HG03039 (cell line): ENCODE measurements at regions not wholly inside any gene's neighbourhood (a gene's known extent, or its start where the extent isn't known, plus 50 kb on each side); places are given as distances from the start of the nearest gene placed in this dataset.
"Not testable (repeated sequence)": the region's sequence is repeated elsewhere in the genome, so short reads cannot be mapped to it uniquely, and the experiment has no call there.

Experiments
- ATAC-seq: cut with Tn5 transposase; IDR thresholded peaks from one replicate; pipeline ENCODE4 v1.9.1; 2021; ENCODE audit warnings: mild to moderate bottlenecking, moderate library complexity; ENCODE audit not compliant: unreplicated experiment

DNA sequence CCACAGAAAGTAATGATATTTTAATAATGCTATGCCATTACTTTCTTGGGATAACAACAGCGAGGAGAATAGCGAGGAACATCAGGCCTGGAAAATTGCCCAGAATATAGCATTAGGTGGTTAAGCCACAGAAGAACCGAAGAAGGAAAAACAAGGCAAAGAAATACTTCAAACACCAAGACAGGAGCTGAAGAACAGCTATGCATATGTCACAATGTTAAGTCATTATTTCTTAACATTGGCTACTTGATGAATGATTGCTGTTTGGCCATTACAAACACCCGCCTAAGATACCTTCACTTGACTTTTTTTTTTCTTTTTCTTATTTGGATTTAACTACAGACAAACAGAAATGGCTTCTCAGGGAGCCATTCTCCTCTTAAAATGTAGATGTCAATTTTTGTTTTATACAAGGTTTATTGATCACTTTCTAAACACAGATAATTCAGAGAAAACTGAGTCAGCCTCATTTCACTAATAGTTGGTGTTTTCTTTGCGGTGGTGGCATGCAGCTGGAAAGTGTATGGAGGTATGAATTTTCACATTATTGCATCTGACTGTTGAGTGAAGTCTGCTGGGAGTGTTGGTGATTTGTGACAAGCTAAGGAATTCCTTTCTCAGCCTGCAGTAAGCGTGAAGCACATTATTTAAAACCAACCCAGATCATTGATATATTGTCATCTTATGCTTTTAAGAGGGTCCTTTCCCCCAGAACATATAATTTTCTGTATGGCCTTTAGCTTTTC lies 705.7 kb upstream of the NR2F2 start:
- no peak for ATAC-seq

DNA sequence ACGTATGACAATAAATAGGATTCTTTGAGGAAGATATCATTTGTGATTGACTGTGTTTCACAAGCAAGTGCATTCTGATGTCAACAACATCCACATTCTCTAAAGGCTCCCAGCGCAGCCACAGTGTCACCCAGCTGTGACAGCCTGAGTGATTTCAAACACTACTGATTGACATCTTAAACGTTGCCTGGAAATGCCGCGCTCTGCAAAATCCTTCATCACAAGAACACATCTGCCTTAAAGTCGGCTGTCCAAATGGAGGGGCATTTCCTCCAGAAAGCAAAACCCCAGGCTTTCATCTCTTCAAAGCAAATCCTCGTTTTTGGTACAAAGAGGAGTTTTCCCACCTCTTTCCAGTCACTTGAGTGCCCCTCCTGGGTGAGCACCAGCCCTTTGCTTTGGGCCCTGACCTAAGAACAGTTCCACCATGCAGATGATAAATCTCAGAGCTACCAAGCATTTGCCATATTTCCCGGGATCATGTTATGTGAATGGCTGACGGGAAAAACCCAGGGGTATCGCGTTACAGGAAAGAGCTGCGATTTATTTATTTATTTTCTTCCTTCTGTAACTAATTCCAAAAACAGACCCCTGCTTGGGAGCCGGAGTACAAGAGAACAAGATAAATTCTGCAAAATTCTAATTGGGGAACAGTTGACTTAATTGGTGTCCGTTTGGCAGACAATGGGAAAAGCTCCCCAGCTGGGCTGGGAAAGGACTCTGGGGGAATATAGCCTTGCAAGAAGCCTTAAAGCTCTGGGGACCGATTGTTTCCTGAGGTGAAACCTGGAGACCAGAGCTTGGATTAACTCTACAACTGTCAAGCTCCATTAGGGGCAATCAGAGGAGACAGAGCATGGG lies 703.8 kb upstream of the NR2F2 start:
- no peak for ATAC-seq

DNA sequence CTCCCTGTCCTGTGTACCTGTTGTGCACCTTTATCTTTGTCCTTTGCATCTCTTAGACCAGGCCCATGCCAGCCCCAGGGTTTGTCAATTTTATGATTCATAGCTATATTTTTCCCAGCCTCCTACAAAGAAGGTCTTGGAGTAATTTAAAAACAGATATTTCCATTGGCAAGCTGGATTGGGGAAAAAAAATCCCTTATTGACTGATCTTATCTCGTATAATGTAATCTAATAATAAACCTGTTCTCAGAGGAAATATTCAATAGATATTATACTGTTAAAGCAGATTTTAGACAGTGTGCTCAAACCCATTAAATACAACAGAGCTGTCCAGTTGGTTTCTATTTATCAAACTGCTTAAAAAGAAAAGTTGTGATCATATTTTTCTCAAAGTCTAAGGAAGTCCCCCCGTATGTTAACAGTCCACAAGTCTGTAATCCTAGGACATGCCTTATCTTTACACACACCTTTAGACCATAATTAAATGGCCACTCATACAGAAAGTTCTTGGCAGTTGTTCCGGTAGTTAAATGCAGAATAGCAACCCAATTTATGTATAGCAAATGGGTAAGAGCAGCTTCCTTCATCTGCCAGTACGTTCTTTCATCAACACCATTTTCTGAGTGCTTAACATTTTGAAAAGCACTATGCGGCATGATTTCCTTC lies 700.9 kb upstream of the NR2F2 start:
- ATAC-seq, result no peak

DNA sequence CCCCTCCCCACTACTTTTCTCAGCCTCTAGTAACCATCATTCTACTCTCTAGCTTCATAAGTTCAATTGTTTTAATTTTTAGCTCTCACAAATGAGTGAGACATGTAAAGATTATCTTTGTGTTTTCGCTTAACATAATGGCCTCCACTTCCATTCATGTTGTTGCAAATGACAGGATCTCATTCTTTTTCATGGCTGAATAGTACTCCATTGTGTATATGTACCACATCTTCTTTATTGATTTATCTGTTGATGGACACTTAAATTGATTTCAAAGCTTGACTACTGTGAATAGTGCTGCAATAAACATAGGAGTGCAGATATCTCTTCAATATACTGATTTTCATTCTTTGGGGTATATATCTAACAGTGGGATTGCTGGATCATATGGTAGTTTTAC lies 699.8 kb upstream of the NR2F2 start:
- no peak for ATAC-seq

DNA sequence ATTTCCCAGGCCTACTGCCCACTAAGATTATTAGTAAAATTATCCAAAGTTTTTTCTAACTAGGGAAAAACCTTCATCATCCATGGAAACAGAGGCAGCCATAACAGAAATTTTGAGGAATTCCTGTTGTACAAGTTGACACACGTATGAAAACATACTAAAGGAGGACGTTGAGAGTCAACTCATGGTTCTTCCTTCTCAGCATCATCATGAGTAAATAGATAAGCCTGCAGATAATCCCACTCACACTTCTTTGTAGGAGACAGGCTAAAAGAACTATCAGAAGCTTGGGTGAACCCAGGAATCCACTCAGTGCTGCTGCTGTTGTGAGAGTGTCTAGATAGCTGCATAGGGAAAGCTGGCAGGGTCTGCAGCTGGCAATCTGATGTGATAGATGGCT lies 694.8 kb upstream of the NR2F2 start:
- no peak for ATAC-seq

DNA sequence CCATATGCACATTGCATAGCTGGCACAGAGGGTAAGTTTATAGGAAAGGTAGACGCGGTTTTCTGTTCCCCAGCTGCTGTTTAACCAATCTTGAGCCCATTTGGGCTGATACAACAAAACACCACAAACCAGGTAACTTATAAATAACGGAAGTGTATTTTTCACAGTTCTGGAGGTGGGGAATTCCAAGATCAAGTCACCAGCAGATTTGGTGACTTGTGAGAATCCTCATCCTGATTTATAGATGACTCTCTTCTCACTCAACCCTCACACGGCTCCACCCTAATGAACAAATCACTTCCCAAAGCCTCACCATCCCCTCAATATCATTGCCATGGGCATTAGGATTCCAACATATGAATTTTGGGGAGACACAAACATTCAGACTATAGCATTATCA lies 694.4 kb upstream of the NR2F2 start:
- no peak for ATAC-seq

DNA sequence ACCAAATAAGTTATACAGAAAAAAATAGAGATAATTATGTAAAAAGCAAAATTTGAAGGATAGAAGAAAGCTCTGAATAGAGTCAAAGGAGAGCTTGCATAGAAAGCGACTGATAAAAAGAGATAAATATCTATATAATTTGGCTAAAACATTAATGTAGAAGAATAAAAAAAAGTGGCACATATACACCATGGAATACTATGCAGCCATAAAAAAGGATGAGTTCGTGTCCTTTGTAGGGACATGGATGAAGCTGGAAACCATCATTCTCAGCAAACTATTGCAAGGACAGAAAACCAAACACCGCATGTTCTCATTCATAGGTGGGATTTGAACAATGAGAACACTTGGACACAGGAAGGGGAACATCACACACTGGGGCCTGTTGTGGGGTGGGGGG lies 693.3 kb upstream of the NR2F2 start:
- ATAC-seq, result not testable (repeated sequence)

DNA sequence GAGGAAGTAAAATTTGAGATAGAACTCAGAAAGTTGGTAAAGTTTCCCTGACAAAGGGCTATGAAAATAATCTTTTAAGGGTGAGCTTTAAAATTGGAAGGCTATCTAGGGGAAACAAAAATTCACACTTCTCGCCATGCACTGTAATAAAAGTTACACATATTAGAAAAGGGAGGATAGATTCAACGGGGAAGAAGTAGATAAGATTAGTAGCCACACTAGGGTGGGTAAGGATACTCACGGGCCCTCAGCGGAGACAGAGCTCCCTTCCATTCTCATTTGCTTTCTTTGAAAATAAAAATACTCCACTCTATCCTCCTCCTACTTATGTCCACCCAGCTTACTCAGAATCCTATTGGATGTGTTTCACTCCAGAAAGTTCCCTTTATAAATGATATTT lies 691.3 kb upstream of the NR2F2 start:
- ATAC-seq, result no peak

DNA sequence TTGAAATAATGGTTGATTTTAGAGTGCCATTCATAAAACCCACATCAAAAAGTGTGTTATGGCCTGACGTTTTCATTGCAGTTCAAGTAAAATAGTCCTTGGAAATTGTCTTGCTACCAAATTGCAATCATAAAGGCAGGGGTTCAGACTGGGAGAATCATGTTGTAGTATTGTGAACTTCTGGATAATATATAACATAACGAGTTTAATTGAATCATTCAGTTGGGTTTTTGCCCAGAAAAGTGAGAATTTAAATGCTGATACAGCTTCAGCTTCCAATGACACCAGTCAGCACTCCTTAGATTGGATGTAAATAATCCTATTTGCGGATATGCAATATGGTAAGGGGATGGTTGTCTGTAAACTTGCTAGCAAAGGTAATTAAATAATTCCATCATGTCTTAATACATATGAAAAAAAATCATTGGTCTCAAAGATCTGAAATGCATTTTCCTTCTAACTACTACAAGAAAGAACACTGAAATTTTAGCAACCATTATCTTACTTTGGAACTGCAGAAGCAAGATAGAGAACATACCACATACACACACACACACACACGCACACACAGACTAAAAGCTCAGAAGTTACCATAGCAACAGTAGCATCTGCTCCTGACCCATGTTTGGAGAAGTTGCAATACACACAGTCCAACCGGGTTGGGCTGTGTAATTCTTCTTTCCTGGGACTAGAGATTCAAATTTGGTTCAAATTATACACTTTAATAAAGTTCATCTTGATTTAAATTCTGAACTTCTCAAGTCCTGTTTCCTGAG lies 686.2 kb upstream of the NR2F2 start:
- no peak for ATAC-seq

DNA sequence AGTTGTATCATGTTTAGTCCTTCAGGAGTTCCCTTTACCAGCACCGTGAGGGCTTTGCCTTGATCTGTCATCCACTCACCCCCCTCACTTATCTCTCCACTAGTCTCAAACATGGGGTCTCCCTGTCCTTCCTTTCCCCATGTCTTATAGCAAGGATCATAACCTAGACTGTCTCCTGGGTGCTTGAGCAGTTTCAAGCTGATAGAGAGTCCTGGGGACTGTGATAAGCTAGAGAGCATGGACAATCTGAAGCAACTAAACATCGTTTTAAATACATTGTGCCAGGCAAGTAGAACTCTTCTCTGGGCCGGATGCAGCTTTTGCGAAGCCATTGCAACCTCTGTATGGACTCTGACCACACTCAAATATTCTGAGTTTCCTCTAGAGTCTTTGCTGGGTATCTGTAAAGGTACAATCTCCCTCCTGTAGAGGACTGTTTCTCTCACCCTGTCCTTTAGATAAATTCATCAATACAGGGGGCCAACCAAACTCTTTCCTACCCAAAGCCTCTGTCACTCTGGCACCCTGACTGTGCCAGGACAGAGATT lies 684.6 kb upstream of the NR2F2 start:
- ATAC-seq, result no peak

DNA sequence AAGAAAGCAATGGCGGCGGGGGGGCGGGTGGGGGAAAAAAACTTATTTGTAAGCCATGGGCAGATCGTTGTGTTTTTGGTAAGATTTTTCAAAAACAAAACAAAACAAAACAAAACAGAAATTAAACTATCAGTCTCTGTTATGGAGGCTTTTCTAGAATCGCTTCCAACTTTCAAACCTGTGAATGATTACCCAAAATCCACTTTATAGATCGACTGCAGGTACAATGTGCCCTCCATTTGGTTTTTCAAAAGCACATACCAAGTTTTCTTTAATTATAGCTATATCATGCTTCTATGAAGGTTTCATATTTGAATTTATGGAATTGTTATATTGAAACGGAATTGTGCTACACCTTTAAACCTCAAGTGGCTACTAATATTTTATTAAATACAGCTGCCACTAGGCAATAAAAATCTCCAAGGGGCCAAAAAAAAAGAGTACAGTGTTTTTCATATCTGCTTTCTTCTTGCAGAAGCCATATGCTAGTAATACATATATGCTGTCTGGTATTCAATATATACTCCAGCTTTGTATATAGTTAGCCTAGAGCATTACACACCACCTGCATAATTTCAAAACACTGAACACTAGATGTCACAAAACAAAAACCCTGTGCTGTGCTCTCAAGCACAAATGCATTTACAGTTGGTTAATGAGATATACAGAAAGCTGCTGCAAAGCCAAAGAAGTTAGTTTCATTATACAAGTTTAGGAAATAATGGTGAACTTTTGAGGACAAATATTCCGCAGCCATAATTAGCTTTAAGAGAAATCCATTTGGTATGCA lies 683.8 kb upstream of the NR2F2 start:
- no peak for ATAC-seq

DNA sequence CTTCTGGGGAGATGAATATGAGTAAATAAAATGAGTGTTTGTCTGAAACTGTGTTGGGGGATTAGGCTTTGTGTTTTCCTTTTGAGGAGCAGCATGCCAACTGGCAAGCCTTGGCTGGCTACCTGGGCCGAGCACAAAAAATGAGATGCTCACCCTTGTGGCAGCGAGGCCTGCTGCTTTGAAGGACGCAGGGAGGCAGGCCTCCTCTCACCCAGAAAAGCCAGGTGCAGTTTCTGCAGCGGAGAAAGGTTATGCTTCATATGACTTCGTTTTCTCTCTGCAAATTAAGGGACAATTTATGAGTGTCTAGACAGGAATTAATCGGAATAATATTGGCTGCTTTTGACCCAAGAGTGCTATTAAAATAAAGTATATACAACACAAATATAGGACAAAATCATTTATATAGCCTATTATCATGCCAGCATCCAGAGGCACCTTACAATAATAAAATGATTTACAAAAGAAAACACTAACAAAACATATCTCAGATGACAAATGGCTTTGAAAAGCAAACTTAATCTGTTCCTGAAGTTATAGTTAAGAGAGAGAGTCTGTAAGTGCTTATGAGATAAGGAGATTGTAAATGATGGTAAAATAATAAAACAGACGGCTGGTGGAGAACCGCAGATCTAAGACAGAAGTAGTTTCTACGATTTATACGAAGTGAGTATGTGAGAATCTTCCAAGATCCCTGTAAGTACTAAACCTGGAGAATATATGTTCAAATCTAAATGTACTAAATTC lies 682.8 kb upstream of the NR2F2 start:
- ATAC-seq, result no peak

DNA sequence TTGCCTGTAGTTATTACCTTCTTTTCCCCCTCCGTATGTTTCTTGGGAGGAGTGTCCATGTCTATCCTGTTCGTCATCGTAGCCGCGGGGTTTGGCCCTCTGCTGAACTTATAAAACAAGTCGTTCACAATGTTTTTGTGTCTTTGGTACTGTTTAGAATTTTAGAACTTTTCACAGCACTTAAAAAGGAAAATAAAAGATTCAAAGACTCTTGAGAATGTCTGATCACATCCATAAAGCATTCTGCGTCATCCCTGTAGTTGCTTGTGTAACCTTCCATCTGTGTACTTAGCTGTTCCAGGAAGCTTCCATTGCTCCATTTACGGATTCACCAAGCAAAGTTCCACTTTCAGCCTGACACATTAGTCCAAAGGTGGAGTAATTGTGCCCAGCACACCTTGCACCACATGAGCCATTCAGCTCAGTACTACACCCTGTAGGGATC lies 677.1 kb upstream of the NR2F2 start:
- no peak for ATAC-seq

DNA sequence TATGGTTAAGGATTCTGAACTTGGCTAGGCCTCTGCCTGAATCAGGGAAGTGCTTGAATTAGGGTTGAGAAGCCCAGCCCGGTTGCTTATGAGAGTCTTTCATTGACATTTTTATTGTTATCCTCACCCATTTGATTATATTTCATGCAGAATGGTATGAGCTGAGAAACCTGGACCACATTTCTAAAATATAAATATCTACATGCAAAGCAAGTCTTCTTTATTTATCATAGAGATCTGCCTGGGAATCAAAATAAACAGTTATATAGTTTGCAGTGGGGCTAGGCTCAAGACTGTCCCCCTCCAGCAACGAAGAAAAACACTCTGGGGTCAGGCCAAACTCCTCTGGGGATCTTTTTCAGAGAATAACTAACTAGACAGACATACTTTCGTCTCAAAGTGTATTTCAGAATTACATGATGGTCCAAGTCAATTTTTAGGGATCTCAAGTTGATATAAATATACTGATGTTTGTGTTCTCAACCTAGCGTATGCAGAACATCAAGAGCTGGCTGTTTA lies 675.4 kb upstream of the NR2F2 start:
- no peak for ATAC-seq

DNA sequence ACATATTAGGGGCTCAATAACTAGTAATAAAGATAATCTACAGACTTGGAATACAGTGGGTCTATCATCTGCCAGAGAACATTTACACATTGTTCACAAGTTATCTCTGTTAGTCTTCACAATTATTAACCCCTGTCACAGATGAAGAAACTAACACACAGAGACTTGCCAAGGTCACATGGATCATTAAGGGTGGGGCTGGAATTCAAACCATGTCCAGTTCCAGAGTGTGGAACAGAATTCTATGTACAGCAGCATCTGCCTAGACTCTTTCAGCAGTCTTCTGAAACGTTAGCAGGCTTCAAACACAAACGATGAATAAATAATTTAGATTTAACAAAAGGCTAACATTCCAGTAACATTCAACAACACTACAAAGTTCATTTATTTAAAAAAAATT lies 673.9 kb upstream of the NR2F2 start:
- no peak for ATAC-seq

DNA sequence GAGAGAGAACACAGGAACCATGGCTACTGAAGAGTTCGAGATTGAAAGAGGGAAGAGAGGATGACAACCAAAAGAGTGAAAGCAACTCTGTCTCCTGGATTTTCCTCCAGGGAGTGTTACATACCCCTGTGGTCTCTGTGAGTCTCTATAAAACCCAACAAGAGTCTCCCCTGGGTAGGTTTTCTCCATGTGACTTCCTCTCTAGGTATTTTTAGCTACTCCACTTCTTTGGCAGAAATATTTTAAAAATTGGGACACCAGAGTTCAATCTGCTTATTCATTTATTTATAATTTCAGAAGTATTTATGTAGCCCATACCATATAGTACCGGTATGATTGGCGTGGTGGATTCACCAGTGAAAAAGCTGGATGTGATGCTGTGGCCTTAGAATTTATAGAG lies 671.7 kb upstream of the NR2F2 start:
- ATAC-seq, result no peak

DNA sequence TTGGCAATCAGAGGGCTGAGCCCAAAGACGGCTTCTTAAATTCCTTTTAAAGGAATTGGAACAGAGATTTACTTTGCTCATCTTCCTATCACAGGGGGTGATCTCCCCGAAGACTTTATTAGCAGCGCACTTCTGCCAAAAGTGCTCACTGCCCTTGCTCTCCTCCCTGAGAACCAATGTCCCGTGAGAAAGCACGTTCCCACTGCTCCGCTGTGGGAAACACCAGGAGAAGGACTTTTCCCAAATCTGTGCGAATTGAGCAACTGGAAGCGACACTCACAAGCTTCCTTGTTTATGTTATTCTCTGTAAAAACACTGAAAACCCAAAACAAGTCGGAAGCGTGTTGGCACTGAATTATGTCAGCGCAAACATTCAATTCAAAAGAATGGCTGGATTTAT lies 670.8 kb upstream of the NR2F2 start:
- ATAC-seq, result no peak

DNA sequence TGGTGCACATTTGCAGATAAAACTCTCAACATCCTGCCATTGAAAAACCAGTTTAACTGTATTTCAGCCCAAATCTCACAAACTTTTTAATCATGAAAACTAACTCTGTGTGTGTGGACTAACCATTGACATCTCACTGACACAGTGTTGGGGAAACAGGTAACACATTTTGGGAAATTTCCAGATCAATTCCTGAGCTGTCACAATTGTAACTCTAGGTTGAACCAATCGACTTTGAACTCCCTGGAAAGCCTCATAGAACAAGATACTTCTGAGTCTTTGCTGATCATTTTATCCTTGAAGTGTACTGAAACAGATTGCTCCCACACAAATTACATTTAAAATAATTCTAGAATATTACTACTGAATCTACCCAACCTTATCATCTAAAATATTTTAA lies 667.9 kb upstream of the NR2F2 start:
- no peak for ATAC-seq
